ENCODE measurements at regions not wholly inside any gene's neighbourhood (a gene's known extent, or its start where the extent isn't known, plus 50 kb on each side); places are given as distances from the start of the nearest gene placed in this dataset.

GRCh38 chr4:159042868-159043267 is 60.0 kb upstream of the RAPGEF2 start:
- TF ChIP-seq CTCF (IDR thresholded peaks at IDR 0.05), result no peak
- no peak for TF ChIP-seq POLR2AphosphoS5 (IDR thresholded peaks at IDR 0.05)
- TF ChIP-seq POLR2A (IDR thresholded peaks at IDR 0.05), result no peak

Measured in prostate gland (tissue), 2 donors.